A673 (cell line): ENCODE measurements at regions not wholly inside any gene's neighbourhood (a gene's known extent, or its start where the extent isn't known, plus 50 kb on each side); places are given as distances from the start of the nearest gene placed in this dataset.

Source experiments
- BruUV-seq: library from RNA; stranded (reverse); fragments of 400-500 nt; replicated peaks from 2 replicates; lab custom pipeline; 2021; lab: Mats Ljungman, UMichigan
- CTCF ChIA-PET: fragments of 300-600 bp; sonication (Branson Sonifier 250); formaldehyde crosslinking; loops from one replicate; lab custom pipeline; 2022; ENCODE audit warnings: antibody characterized with exemption; lab: Charles Lee
- POLR2A ChIA-PET: fragments of 300-600 bp; sonication (Branson Sonifier 250); formaldehyde crosslinking; loops from one replicate; lab custom pipeline; 2022; ENCODE audit warnings: antibody characterized with exemption; ENCODE audit not compliant: low non-redundant PET; lab: Charles Lee
- DNase-seq: peaks from one replicate; pipeline ENCODE4 v3.0.0-alpha.2; 2015; ENCODE audit warnings: low spot score
- H3K27ac ChIP-seq: fragments of 200-600 bp; sonication (generic); 2 replicates; pipeline ENCODE4 v1.5.1; 2016; ENCODE audit warnings: mixed run types, low read depth, mild to moderate bottlenecking, mixed read lengths, antibody characterized with exemption, low read length; ENCODE audit not compliant: poor library complexity, severe bottlenecking
- H3K27me3 ChIP-seq: fragments of 200-600 bp; sonication (generic); replicated peaks from 2 replicates; pipeline ENCODE4 v1.6.1; 2017; ENCODE audit warnings: mixed run types, low read depth, mild to moderate bottlenecking, mixed read lengths, antibody characterized with exemption, low read length; ENCODE audit not compliant: insufficient read depth, poor library complexity
- H3K36me3 ChIP-seq: fragments of 200-600 bp; sonication (generic); 2 replicates; pipeline ENCODE4 v1.6.1; 2016; ENCODE audit warnings: mixed run types, mild to moderate bottlenecking, mixed read lengths, antibody characterized with exemption, low read length; ENCODE audit not compliant: insufficient read depth, poor library complexity, severe bottlenecking
- H3K4me1 ChIP-seq: fragments of 200-600 bp; sonication (generic); 2 replicates; pipeline ENCODE4 v1.6.1; 2017; ENCODE audit warnings: mixed run types, mild to moderate bottlenecking, mixed read lengths, antibody characterized with exemption, low read length; ENCODE audit not compliant: insufficient read depth, poor library complexity, severe bottlenecking
- H3K4me3 ChIP-seq: fragments of 200-600 bp; sonication (generic); 2 replicates; pipeline ENCODE4 v1.5.1; 2016; ENCODE audit warnings: low read depth, mixed run types, mild to moderate bottlenecking, mixed read lengths, low read length; ENCODE audit not compliant: poor library complexity, severe bottlenecking
- H3K9me3 ChIP-seq: fragments of 200-600 bp; sonication (generic); 2 replicates; pipeline ENCODE4 v1.6.1; 2016; ENCODE audit warnings: mixed run types, low read depth, mild to moderate bottlenecking, mixed read lengths, antibody characterized with exemption, low read length; ENCODE audit not compliant: poor library complexity, severe bottlenecking
- EZH2 ChIP-seq: fragments of 200-600 bp; sonication (generic); IDR thresholded peaks from 2 replicates; pipeline ENCODE4 v1.6.1; 2017; ENCODE audit warnings: borderline replicate concordance, low read depth, mild to moderate bottlenecking, mixed read lengths, antibody characterized with exemption, low read length; ENCODE audit not compliant: poor library complexity, severe bottlenecking
- intact Hi-C: fragments of 100-400 bp; cut with micrococcal nuclease; formaldehyde crosslinking; loops from one replicate; pipeline ENCODE4 v1.10.0; 2022; ENCODE audit not compliant: unreplicated experiment
- TF ChIP-seq, protein P1 (sequence below): fragments of 300-800, 200-600 bp; sonication (generic); conservative IDR thresholded peaks from 2 replicates; pipeline ENCODE4 v1.5.1; 2017; ENCODE audit warnings: low read depth, mild to moderate bottlenecking, antibody characterized with exemption, low read length, moderate library complexity, mixed read lengths

DNA sequence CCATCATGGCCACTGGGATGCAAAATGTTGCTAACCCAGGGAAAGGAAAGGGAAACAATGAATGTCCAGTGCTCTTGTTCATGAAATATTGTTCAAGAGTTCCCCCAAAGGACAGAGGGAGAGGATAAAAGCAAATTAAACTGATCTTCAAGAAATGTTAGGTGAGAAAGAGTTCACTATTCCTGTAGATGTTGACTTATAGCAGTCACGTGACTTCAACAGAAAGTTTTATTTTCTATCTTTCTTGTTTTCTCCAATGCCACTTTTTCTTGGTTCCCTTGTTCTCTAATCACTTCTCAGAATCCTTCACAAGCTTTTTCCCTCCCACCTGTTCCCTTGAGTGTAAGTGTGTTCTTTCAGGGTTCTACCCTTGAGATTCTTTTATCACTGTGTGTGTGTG lies 245.3 kb downstream of the C12orf42 start:
- H3K9me3 ChIP-seq, result no peaks in the 10 kb centered on the region
- H3K36me3 ChIP-seq, result no peaks in the 10 kb centered on the region
- H3K4me1 ChIP-seq, result no peaks in the 10 kb centered on the region
- intact Hi-C loops, result no loop called here
- no TSS peak for BruUV-seq
- no peak overlapping the region for H3K27ac ChIP-seq
- ChIA-PET CTCF (no interaction called here), POLR2A (no interaction called here)
- TF ChIP-seq, protein P1, sequence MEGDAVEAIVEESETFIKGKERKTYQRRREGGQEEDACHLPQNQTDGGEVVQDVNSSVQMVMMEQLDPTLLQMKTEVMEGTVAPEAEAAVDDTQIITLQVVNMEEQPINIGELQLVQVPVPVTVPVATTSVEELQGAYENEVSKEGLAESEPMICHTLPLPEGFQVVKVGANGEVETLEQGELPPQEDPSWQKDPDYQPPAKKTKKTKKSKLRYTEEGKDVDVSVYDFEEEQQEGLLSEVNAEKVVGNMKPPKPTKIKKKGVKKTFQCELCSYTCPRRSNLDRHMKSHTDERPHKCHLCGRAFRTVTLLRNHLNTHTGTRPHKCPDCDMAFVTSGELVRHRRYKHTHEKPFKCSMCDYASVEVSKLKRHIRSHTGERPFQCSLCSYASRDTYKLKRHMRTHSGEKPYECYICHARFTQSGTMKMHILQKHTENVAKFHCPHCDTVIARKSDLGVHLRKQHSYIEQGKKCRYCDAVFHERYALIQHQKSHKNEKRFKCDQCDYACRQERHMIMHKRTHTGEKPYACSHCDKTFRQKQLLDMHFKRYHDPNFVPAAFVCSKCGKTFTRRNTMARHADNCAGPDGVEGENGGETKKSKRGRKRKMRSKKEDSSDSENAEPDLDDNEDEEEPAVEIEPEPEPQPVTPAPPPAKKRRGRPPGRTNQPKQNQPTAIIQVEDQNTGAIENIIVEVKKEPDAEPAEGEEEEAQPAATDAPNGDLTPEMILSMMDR, result no peak
- TF ChIP-seq EZH2, result no peak
- peaks cover 6% of the 10 kb centered on the region for H3K27me3 ChIP-seq
- H3K4me3 ChIP-seq, result no peak overlapping the region
- DNase-seq, result no peak
